Forelimb muscle (tissue), 1 donor: ENCODE measurements at regions not wholly inside any gene's neighbourhood (a gene's known extent, or its start where the extent isn't known, plus 50 kb on each side); places are given as distances from the start of the nearest gene placed in this dataset.

Source experiments
- DNase-seq: peaks from one replicate; pipeline ENCODE4 v3.0.0-alpha.2; 2013; ENCODE audit warnings: low read depth

- DNase-seq = no peak
Measured at GRCh38 chr9:107874591-107875369, 385.2 kb upstream of the KLF4 start.

GRCh38 chr9:107874137-107874536, 384.6 kb upstream of the KLF4 start:
- DNase-seq = no peak

- DNase-seq = no peak
Measured at GRCh38 chr9:107872457-107873192, 383.1 kb upstream of the KLF4 start.

GRCh38 chr9:107870927-107871680, 381.5 kb upstream of the KLF4 start:
- DNase-seq = no peak

- no peak for DNase-seq
Measured at GRCh38 chr9:107870221-107870620, 380.7 kb upstream of the KLF4 start.

- no peak for DNase-seq
Measured at GRCh38 chr9:107869111-107869510, 379.5 kb upstream of the KLF4 start.

- no peak for DNase-seq
Measured at GRCh38 chr9:107868186-107868585, 378.6 kb upstream of the KLF4 start.

- no peak for DNase-seq
Measured at GRCh38 chr9:107867738-107868137, 378.2 kb upstream of the KLF4 start.

GRCh38 chr9:107866711-107867311, 377.2 kb upstream of the KLF4 start:
- DNase-seq = no peak

GRCh38 chr9:107863396-107863795, 373.8 kb upstream of the KLF4 start:
- DNase-seq = no peak

GRCh38 chr9:107862881-107863280, 373.3 kb upstream of the KLF4 start:
- no peak for DNase-seq

GRCh38 chr9:107862323-107862722, 372.8 kb upstream of the KLF4 start:
- no peak for DNase-seq

- no peak for DNase-seq
Measured at GRCh38 chr9:107861075-107861474, 371.5 kb upstream of the KLF4 start.

- no peak for DNase-seq
Measured at GRCh38 chr9:107858260-107858659, 368.7 kb upstream of the KLF4 start.

GRCh38 chr9:107856633-107857032, 367.1 kb upstream of the KLF4 start:
- DNase-seq = no peak

- DNase-seq = no peak
Measured at GRCh38 chr9:107855164-107855563, 365.6 kb upstream of the KLF4 start.

GRCh38 chr9:107853461-107853860, 363.9 kb upstream of the KLF4 start:
- no peak for DNase-seq

GRCh38 chr9:107852891-107853290, 363.3 kb upstream of the KLF4 start:
- no peak for DNase-seq

- DNase-seq = no peak
Measured at GRCh38 chr9:107850653-107851052, 361.1 kb upstream of the KLF4 start.

- no peak for DNase-seq
Measured at GRCh38 chr9:107847978-107848964, 358.7 kb upstream of the KLF4 start.

GRCh38 chr9:107842530-107842929, 353.0 kb upstream of the KLF4 start:
- no peak for DNase-seq
